A549 (cell line): ENCODE measurements at regions not wholly inside any gene's neighbourhood (a gene's known extent, or its start where the extent isn't known, plus 50 kb on each side); places are given as distances from the start of the nearest gene placed in this dataset.

Experiments used
- ATAC-seq, 2 experiments: fragments of 200-7000 bp in 1 of 2; fragments of >200 bp in 1 of 2; cut with Nextera tagmentation in 1 of 2; cut with Tn5 transposase in 1 of 2; 3 replicates each; pipeline versions ENCODE4 v1.8.0 to v1.9.1; 2018 to 2020; ENCODE audit warnings: mild to moderate bottlenecking in 1 of 2, moderate library complexity in 1 of 2
- CTCF ChIA-PET: fragments of 300-600 bp; sonication (Branson Sonifier 250); formaldehyde crosslinking; extraction: SDS; loops from one replicate; lab custom pipeline; 2021; ENCODE audit warnings: antibody characterized with exemption, inconsistent platforms; lab: Yijun Ruan, JAX
- POLR2A ChIA-PET: fragments of 350-600 bp; formaldehyde crosslinking; extraction: SDS; loops from one replicate; lab custom pipeline; 2021; ENCODE audit warnings: antibody characterized with exemption, inconsistent platforms; lab: Yijun Ruan, JAX
- DNase-seq, 2 experiments: peaks; one replicate each; pipeline versions ENCODE4 v3.0.0 to v3.0.0-alpha.2; 2011 to 2016; ENCODE audit warnings: low read depth in 1 of 2, low spot score in 1 of 2
- FAIRE-seq: peaks from 2 replicates; lab custom pipeline; 2011; peaks lifted over from hg19 to GRCh38; lab: Jason Lieb, UNC
- H3K27ac ChIP-seq, 2 experiments: fragments of >200 bp; sonication (Bioruptor Twin); formaldehyde crosslinking; 3 replicates each; pipeline ENCODE4 v1.5.1; 2016 to 2017
- H3K4me1 ChIP-seq: fragments of >200 bp; sonication (Bioruptor Twin); formaldehyde crosslinking; 3 replicates; pipeline ENCODE4 v1.6.1; 2016
- H3K4me2 ChIP-seq: fragments of >200 bp; sonication (Bioruptor Twin); formaldehyde crosslinking; 3 replicates; pipeline ENCODE4 v1.6.1; 2016
- H3K4me3 ChIP-seq: fragments of >200 bp; sonication (Bioruptor Twin); formaldehyde crosslinking; 3 replicates; pipeline ENCODE4 v1.5.1; 2016
- H3K9me3 ChIP-seq: fragments of >200 bp; sonication (Bioruptor Twin); formaldehyde crosslinking; 3 replicates; pipeline ENCODE4 v1.6.1; 2016
- CBX2 ChIP-seq: fragments of 200-600 bp; sonication (generic); IDR thresholded peaks from 2 replicates; pipeline ENCODE4 v1.6.1; 2016; ENCODE audit warnings: low read depth, mild to moderate bottlenecking, borderline replicate concordance
- CTCF ChIP-seq: fragments of >200 bp; sonication (Bioruptor Twin); formaldehyde crosslinking; IDR thresholded peaks from 3 replicates; pipeline ENCODE4 v1.5.1; 2016
- EHMT2 ChIP-seq: fragments of 200-600 bp; sonication (generic); IDR thresholded peaks from 2 replicates; pipeline ENCODE4 v1.6.1; 2016; ENCODE audit warnings: antibody characterized with exemption, low read depth, mild to moderate bottlenecking, moderate library complexity
- EP300 ChIP-seq, 2 experiments: fragments of >200 bp; sonication (Bioruptor Twin); formaldehyde crosslinking; IDR thresholded peaks; 2 replicates in 1 of 2; 3 replicates in 1 of 2; pipeline ENCODE4 v1.6.1; 2016 to 2017
- GATA3 ChIP-seq: IDR thresholded peaks from 2 replicates; pipeline ENCODE4 v1.6.1; 2012; ENCODE audit warnings: borderline replicate concordance
- HES2 ChIP-seq: fragments of >200 bp; sonication (Bioruptor Twin); formaldehyde crosslinking; IDR thresholded peaks from 2 replicates; pipeline ENCODE4 v1.6.1; 2016
- HEYL ChIP-seq: fragments of 250-450 bp; sonication (Bioruptor Pico); IDR thresholded peaks from 2 replicates; pipeline ENCODE4 v1.8.0; 2021; ENCODE audit warnings: mild to moderate bottlenecking, moderate library complexity
- HOXA7 ChIP-seq: fragments of 250-450 bp; sonication (Bioruptor Pico); IDR thresholded peaks from 2 replicates; pipeline ENCODE4 v1.5.0; 2020; ENCODE audit warnings: mild to moderate bottlenecking, moderate library complexity
- KDM1A ChIP-seq: fragments of 200-600 bp; sonication (generic); IDR thresholded peaks from 2 replicates; pipeline ENCODE4 v1.6.1; 2016; ENCODE audit warnings: low read depth, mild to moderate bottlenecking
- KDM5A ChIP-seq: fragments of 200-600 bp; sonication (generic); IDR thresholded peaks from 2 replicates; pipeline ENCODE4 v1.6.1; 2016; ENCODE audit warnings: antibody characterized with exemption, mild to moderate bottlenecking
- MYC ChIP-seq: IDR thresholded peaks from 2 replicates; pipeline ENCODE4 v1.6.1; 2012; ENCODE audit warnings: mild to moderate bottlenecking, inconsistent platforms, low read length, improper control_type of control experiment, borderline replicate concordance
- NFE2L2 ChIP-seq: fragments of 150-350 bp; conservative IDR thresholded peaks from 2 replicates; pipeline ENCODE4 v1.6.1; 2014; ENCODE audit warnings: low read length
- PHF8 ChIP-seq: fragments of 200-600 bp; sonication (generic); IDR thresholded peaks from 2 replicates; pipeline ENCODE4 v1.6.1; 2016; ENCODE audit warnings: low read depth, mild to moderate bottlenecking, antibody characterized with exemption, moderate library complexity, borderline replicate concordance
- POLR2AphosphoS2 ChIP-seq: conservative IDR thresholded peaks from 2 replicates; pipeline ENCODE4 v1.6.1; 2012; ENCODE audit warnings: low read length, improper control_type of control experiment, inconsistent platforms
- RFX5 ChIP-seq: fragments of 450-650 bp; IDR thresholded peaks from 2 replicates; pipeline ENCODE4 v1.7.1; 2014; ENCODE audit warnings: antibody characterized with exemption, mild to moderate bottlenecking, moderate library complexity
- SMC3 ChIP-seq: fragments of >200 bp; sonication (Bioruptor Twin); formaldehyde crosslinking; IDR thresholded peaks from 3 replicates; pipeline ENCODE4 v1.6.1; 2018; ENCODE audit warnings: inconsistent platforms
- ZC3H11A ChIP-seq: fragments of 450-650 bp; IDR thresholded peaks from 2 replicates; pipeline ENCODE4 v1.6.1; 2014; ENCODE audit warnings: antibody characterized with exemption, mild to moderate bottlenecking
- WGBS: methylation state at CpG from one replicate; pipeline ENCODE4 v1.1.6; 2017; ENCODE audit errors: missing lambda C conversion rate; 5-methylcytosine and 5-hydroxymethylcytosine counted together
- TF ChIP-seq, protein P1 (sequence below): fragments of >200 bp; sonication (Bioruptor Twin); formaldehyde crosslinking; IDR thresholded peaks from 3 replicates; pipeline ENCODE4 v1.6.1; 2016
- TF ChIP-seq, protein P2 (sequence below): fragments of 150-350 bp; IDR thresholded peaks from 2 replicates; pipeline ENCODE4 v1.6.1; 2014; ENCODE audit warnings: low read depth, mild to moderate bottlenecking, low read length
- TF ChIP-seq, protein P3 (sequence below): IDR thresholded peaks from 2 replicates; pipeline ENCODE4 v1.6.1; 2012; ENCODE audit warnings: low read depth, borderline replicate concordance
- TF ChIP-seq, protein P4 (sequence below): IDR thresholded peaks from 2 replicates; pipeline ENCODE4 v1.6.1; 2012

DNA sequence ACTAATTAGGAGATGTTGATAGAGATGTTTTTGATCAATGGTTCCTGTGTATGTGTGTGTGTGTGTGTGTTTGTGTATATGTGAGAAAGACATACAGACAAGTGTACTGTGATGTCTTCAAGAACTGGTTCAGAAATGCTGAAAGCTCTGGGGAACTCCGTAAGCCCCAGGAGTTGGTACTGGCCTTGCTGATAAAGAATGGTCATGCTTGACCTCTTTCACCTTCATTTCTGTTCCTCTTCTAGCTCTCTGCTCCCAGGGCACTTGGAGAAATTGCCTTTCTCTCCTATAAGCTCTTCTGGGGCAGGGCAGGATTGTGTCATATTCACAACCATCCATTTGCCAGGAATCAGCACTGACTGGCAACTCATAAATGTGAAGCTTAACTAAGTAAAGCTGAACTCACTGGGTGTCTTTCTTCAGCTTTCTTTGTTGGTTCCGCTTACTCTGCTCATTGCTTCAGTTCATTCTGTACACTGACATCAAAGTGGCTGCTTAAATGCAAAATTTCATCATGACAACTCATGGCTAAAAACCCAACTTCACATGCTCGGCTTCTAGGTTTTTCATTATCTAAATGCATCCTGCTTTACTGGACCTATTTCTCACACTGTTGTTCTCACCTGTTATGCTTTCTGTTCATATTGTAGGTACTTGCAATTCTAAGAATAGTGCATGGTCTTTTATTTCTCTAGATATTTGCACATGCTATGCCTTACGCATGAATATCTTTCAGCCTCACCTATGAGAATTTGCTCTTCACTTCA lies 162.1 kb upstream of the LYSMD4 start:
- ChIA-PET POLR2A (no interaction called here), CTCF (interaction anchor here (0.6 to 1.3 kb wide), 3 partner anchors 9 to 1912 kb away, joined by 3 to 4 read pairs (median 3); no protein-coding TSS in a partner anchor)
- Histone ChIP-seq H3K9me3 (no peaks in the 10 kb centered on the region), H3K4me2 (no peak overlapping the region), H3K27ac (no peak overlapping the region), H3K4me1 (no peaks in the 10 kb centered on the region), H3K4me3 (no peak overlapping the region)
- FAIRE-seq (no peak), DNase-seq (no peak), ATAC-seq (no peak)
- TF ChIP-seq, protein P1, sequence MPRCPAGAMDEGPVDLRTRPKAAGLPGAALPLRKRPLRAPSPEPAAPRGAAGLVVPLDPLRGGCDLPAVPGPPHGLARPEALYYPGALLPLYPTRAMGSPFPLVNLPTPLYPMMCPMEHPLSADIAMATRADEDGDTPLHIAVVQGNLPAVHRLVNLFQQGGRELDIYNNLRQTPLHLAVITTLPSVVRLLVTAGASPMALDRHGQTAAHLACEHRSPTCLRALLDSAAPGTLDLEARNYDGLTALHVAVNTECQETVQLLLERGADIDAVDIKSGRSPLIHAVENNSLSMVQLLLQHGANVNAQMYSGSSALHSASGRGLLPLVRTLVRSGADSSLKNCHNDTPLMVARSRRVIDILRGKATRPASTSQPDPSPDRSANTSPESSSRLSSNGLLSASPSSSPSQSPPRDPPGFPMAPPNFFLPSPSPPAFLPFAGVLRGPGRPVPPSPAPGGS = no peak
- TF ChIP-seq SMC3 = no peak
- TF ChIP-seq GATA3 = no peak
- TF ChIP-seq PHF8 = no peak
- no peak for TF ChIP-seq HES2
- no peak for TF ChIP-seq RFX5
- TF ChIP-seq HEYL (CRISPR knock-in tag) = no peak
- no peak for TF ChIP-seq MYC
- no peak for TF ChIP-seq KDM1A
- no peak for TF ChIP-seq ZC3H11A
- TF ChIP-seq, protein P2, sequence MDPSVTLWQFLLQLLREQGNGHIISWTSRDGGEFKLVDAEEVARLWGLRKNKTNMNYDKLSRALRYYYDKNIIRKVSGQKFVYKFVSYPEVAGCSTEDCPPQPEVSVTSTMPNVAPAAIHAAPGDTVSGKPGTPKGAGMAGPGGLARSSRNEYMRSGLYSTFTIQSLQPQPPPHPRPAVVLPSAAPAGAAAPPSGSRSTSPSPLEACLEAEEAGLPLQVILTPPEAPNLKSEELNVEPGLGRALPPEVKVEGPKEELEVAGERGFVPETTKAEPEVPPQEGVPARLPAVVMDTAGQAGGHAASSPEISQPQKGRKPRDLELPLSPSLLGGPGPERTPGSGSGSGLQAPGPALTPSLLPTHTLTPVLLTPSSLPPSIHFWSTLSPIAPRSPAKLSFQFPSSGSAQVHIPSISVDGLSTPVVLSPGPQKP = no peak
- TF ChIP-seq, protein P3, sequence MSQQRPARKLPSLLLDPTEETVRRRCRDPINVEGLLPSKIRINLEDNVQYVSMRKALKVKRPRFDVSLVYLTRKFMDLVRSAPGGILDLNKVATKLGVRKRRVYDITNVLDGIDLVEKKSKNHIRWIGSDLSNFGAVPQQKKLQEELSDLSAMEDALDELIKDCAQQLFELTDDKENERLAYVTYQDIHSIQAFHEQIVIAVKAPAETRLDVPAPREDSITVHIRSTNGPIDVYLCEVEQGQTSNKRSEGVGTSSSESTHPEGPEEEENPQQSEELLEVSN = no peak
- TF ChIP-seq EP300 (IDR thresholded peaks at IDR 0.05) = no peak
- TF ChIP-seq POLR2AphosphoS2 = no peak
- TF ChIP-seq CBX2 = no peak
- no peak for TF ChIP-seq EHMT2
- TF ChIP-seq NFE2L2 = no peak
- no peak for TF ChIP-seq CTCF
- TF ChIP-seq KDM5A = no peak
- no peak for TF ChIP-seq HOXA7 (CRISPR knock-in tag)
- 55% methylated on average over 4 of the region's 4 CpGs for WGBS

DNA sequence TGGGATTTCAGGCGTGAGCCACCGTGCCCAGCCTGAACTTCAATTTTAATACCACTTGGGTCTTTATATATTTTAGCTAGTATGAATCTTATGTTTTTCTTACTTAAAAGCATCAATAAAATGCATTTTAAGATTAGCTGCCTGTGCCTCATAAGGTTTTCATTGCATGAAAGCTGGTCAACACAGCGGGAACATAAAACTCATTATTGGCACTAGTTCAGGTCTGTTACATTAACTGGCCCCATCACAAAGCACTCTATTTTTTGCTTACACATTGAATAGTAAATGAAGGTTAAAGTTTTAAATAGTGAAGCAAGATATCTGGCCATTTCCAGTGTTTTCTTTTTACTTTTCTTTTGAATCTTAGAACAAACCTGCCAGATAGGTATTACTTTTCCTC lies 145.6 kb upstream of the LYSMD4 start:
- Histone ChIP-seq H3K27ac (no peak overlapping the region), H3K4me2 (no peak overlapping the region), H3K9me3 (no peaks in the 10 kb centered on the region; the same call in 2 of the 3 replicates), H3K4me1 (no peaks in the 10 kb centered on the region), H3K4me3 (no peak overlapping the region)
- ChIA-PET POLR2A (no interaction called here), CTCF (interaction anchor here (1.1 kb wide), 1 partner anchor 14 kb away, joined by 3 read pairs; no protein-coding TSS in a partner anchor)
- TF ChIP-seq MYC (no peak), HES2 (no peak)
- TF ChIP-seq, protein P4, sequence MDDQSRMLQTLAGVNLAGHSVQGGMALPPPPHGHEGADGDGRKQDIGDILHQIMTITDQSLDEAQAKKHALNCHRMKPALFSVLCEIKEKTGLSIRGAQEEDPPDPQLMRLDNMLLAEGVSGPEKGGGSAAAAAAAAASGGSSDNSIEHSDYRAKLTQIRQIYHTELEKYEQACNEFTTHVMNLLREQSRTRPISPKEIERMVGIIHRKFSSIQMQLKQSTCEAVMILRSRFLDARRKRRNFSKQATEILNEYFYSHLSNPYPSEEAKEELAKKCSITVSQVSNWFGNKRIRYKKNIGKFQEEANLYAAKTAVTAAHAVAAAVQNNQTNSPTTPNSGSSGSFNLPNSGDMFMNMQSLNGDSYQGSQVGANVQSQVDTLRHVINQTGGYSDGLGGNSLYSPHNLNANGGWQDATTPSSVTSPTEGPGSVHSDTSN = no peak
- TF ChIP-seq, protein P1 = no peak
- DNase-seq = no peak
- WGBS = 39% methylated on average over 3 of the region's 3 CpGs
- no peak for ATAC-seq
- no peak for FAIRE-seq
